Breast epithelium (tissue), 4 donors: ENCODE measurements at regions not wholly inside any gene's neighbourhood (a gene's known extent, or its start where the extent isn't known, plus 50 kb on each side); places are given as distances from the start of the nearest gene placed in this dataset.

Experiments
- DNase-seq, 2 donors: peaks; one replicate each; pipeline ENCODE4 v3.0.0-alpha.2; 2019; ENCODE audit warnings: low spot score in 2 of 2
- H3K27ac ChIP-seq, 2 donors: fragments of 200-600 bp; sonication (generic) in 1 of 2; one replicate each; pipeline ENCODE4 v1.5.1; 2016 to 2019; ENCODE audit warnings: mild to moderate bottlenecking in 1 of 2
- H3K27me3 ChIP-seq, 2 donors: fragments of 200-600 bp; sonication (generic) in 1 of 2; one replicate each; pipeline versions ENCODE4 v1.5.1 to v1.6.0; 2017 to 2019; ENCODE audit warnings: control low read depth in 1 of 2, mild to moderate bottlenecking in 1 of 2
- H3K36me3 ChIP-seq: fragments of 200-600 bp; one replicate; pipeline ENCODE4 v1.5.1; 2019
- H3K4me1 ChIP-seq, 2 donors: fragments of 200-600 bp; sonication (generic); one replicate each; pipeline ENCODE4 v1.5.1; 2016 to 2019; ENCODE audit warnings: control low read depth in 1 of 2
- H3K4me3 ChIP-seq, 3 donors: fragments of 200-600 bp; sonication (generic); 1 replicate in 2 of 3; 2 replicates in 1 of 3; pipeline ENCODE4 v1.5.1; 2016 to 2019; ENCODE audit warnings: mild to moderate bottlenecking in 3 of 3, moderate library complexity in 2 of 3
- H3K9me3 ChIP-seq, 2 donors: fragments of 200-600 bp; sonication (generic) in 1 of 2; one replicate each; pipeline ENCODE4 v1.5.1; 2016 to 2019; ENCODE audit warnings: control low read depth in 1 of 2
- POLR2A ChIP-seq: fragments of 450-650 bp; IDR thresholded peaks from one replicate; pipeline ENCODE4 v1.6.1; 2016; ENCODE audit warnings: antibody characterized with exemption, mild to moderate bottlenecking, moderate library complexity
- POLR2AphosphoS5 ChIP-seq, 3 donors: sonication (generic); formaldehyde crosslinking; IDR thresholded peaks; one replicate each; pipeline ENCODE4 v1.6.1; 2017; ENCODE audit warnings: antibody characterized with exemption in 3 of 3
- intact Hi-C: fragments of 100-400 bp; cut with DNase I; formaldehyde crosslinking; loops from one replicate; pipeline ENCODE4 v1.15.1; 2023; ENCODE audit warnings: low total_unique reads
- TF ChIP-seq, protein P1 (sequence below), 3 donors: fragments of 450-650 bp; IDR thresholded peaks; one replicate each; pipeline ENCODE4 v1.5.1; 2016 to 2017; ENCODE audit warnings: antibody characterized with exemption in 3 of 3, mild to moderate bottlenecking in 3 of 3, moderate library complexity in 3 of 3

DNA sequence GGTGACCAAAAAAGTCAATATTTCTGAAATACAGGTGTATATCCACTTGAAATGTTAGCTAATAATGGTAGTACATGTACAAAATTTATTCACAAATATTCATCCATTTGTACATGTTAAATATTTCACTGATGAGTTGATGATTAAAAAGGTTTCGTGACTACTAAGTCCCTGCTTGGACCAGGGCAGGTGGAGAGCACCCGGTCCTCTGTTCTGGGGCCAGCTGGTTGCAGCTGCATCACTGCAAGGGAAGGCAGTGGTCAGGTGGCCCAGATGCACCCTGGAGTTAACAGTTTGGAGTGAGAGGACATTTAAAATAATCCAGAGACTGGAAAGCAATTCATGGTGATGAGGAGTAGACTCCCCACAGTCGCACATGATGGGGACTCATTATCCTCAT is 141.2 kb downstream of the ZBTB18 start:
- intact Hi-C loops: no loop called here
- TF ChIP-seq POLR2A (no peak), POLR2AphosphoS5 (IDR thresholded peaks at IDR 0.05) (no peak)
- TF ChIP-seq, protein P1, sequence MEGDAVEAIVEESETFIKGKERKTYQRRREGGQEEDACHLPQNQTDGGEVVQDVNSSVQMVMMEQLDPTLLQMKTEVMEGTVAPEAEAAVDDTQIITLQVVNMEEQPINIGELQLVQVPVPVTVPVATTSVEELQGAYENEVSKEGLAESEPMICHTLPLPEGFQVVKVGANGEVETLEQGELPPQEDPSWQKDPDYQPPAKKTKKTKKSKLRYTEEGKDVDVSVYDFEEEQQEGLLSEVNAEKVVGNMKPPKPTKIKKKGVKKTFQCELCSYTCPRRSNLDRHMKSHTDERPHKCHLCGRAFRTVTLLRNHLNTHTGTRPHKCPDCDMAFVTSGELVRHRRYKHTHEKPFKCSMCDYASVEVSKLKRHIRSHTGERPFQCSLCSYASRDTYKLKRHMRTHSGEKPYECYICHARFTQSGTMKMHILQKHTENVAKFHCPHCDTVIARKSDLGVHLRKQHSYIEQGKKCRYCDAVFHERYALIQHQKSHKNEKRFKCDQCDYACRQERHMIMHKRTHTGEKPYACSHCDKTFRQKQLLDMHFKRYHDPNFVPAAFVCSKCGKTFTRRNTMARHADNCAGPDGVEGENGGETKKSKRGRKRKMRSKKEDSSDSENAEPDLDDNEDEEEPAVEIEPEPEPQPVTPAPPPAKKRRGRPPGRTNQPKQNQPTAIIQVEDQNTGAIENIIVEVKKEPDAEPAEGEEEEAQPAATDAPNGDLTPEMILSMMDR (IDR thresholded peaks at IDR 0.05): no peak
- H3K4me1 ChIP-seq: no peaks in the 10 kb centered on the region
- no peak overlapping the region for H3K4me3 ChIP-seq
- no peaks in the 10 kb centered on the region for H3K27me3 ChIP-seq
- H3K27ac ChIP-seq: no peak overlapping the region
- H3K36me3 ChIP-seq: no peaks in the 10 kb centered on the region
- H3K9me3 ChIP-seq: peaks cover 0 to 6% of the 10 kb centered on the region in 2 donors
- no peak for DNase-seq

GRCh38 chr1:244196571-244197285 is 145.6 kb downstream of the ZBTB18 start:
- intact Hi-C loops: no loop called here
- H3K4me1 ChIP-seq: no peaks in the 10 kb centered on the region
- no peaks in the 10 kb centered on the region for H3K36me3 ChIP-seq
- no peak for TF ChIP-seq POLR2A
- TF ChIP-seq, protein P1 (IDR thresholded peaks at IDR 0.05): no peak
- TF ChIP-seq POLR2AphosphoS5 (IDR thresholded peaks at IDR 0.05): no peak
- H3K27me3 ChIP-seq: no peaks in the 10 kb centered on the region
- H3K4me3 ChIP-seq: no peak overlapping the region
- DNase-seq: no peak
- no peak overlapping the region for H3K27ac ChIP-seq
- H3K9me3 ChIP-seq: no peaks in the 10 kb centered on the region

- H3K4me1 ChIP-seq: no peaks in the 10 kb centered on the region
- intact Hi-C loops: no loop called here
- H3K4me3 ChIP-seq: no peak overlapping the region
- H3K27ac ChIP-seq: no peak overlapping the region
- DNase-seq: no peak
- TF ChIP-seq, protein P1 (IDR thresholded peaks at IDR 0.05): no peak
- no peaks in the 10 kb centered on the region for H3K27me3 ChIP-seq
- no peaks in the 10 kb centered on the region for H3K9me3 ChIP-seq
- no peaks in the 10 kb centered on the region for H3K36me3 ChIP-seq
Observed at GRCh38 chr1:244197851-244198375, 146.8 kb downstream of the ZBTB18 start.

- Histone ChIP-seq H3K27me3 (no peaks in the 10 kb centered on the region), H3K4me1 (no peaks in the 10 kb centered on the region), H3K36me3 (no peaks in the 10 kb centered on the region), H3K4me3 (no peak overlapping the region), H3K9me3 (no peaks in the 10 kb centered on the region), H3K27ac (no peak overlapping the region)
- intact Hi-C loops: no loop called here
- TF ChIP-seq POLR2A (no peak), POLR2AphosphoS5 (IDR thresholded peaks at IDR 0.05) (no peak)
- TF ChIP-seq, protein P1 (IDR thresholded peaks at IDR 0.05): no peak
- DNase-seq: no peak
Observed at GRCh38 chr1:244199902-244200301, 148.8 kb downstream of the ZBTB18 start.

DNA sequence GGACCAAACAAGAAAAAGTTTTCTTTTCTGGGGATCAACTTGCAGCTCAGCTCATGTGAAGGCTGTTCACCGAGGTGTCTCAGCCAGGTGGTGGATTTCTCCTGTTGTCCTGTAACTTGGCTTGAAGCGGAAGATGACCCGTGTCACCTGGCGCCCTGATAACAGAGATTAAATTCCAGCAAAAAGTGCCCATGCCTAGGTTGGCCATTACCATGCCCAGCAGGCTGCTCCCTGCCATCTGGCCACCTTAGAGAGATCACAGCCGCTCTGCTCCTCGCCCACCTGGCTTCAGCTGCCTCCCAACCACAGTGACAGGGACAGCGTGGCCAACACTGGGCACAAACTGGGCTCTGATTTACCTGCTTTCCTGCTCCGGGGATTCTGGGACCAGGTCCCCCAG is 149.5 kb downstream of the ZBTB18 start:
- intact Hi-C loops: no loop called here
- Histone ChIP-seq H3K36me3 (no peaks in the 10 kb centered on the region), H3K4me3 (no peak overlapping the region), H3K9me3 (no peaks in the 10 kb centered on the region), H3K4me1 (no peaks in the 10 kb centered on the region), H3K27ac (no peak overlapping the region), H3K27me3 (no peaks in the 10 kb centered on the region)
- DNase-seq: no peak
- TF ChIP-seq, protein P1 (IDR thresholded peaks at IDR 0.05): no peak
- TF ChIP-seq POLR2AphosphoS5 (IDR thresholded peaks at IDR 0.05) (no peak), POLR2A (no peak)
